CD4-positive, alpha-beta T cell (primary cell): ENCODE measurements at regions not wholly inside any gene's neighbourhood (a gene's known extent, or its start where the extent isn't known, plus 50 kb on each side); places are given as distances from the start of the nearest gene placed in this dataset.

Experiments used
- ATAC-seq: fragments of 200-7000 bp; cut with Tn5 transposase; one replicate; pipeline ENCODE4 v1.10.0; 2022; ENCODE audit warnings: mild to moderate bottlenecking; ENCODE audit not compliant: poor library complexity
- CTCF ChIA-PET: fragments of 350-600 bp; sonication (Branson Sonifier 250); formaldehyde crosslinking; loops from one replicate; lab custom pipeline; 2021; ENCODE audit warnings: antibody characterized with exemption, inconsistent platforms; lab: Charles Lee
- POLR2A ChIA-PET: fragments of 350-600 bp; sonication (Branson Sonifier 250); formaldehyde crosslinking; loops from one replicate; lab custom pipeline; 2021; ENCODE audit warnings: antibody characterized with exemption, inconsistent platforms; lab: Charles Lee
- DNase-seq, 14 experiments: peaks; one replicate each; pipeline ENCODE4 v3.0.0-alpha.2; 2013 to 2020; ENCODE audit warnings: mixed read lengths in 2 of 14
- H3K27ac ChIP-seq, 2 donors: one replicate each; pipeline versions ENCODE4 v1.5.1 to v1.7.0; 2013; ENCODE audit warnings: low read length in 2 of 2, low read depth in 1 of 2, mild to moderate bottlenecking in 1 of 2
- H3K27me3 ChIP-seq, 2 experiments: 1 replicate in 1 of 2; 2 replicates in 1 of 2; pipeline versions ENCODE4 v1.6.1 to v1.7.0; 2013; ENCODE audit warnings: low read length in 2 of 2, control low read depth in 1 of 2, mild to moderate bottlenecking in 1 of 2, moderate library complexity in 1 of 2; ENCODE audit not compliant: insufficient read depth in 2 of 2, control insufficient read depth in 1 of 2
- H3K36me3 ChIP-seq: one replicate; pipeline ENCODE4 v1.6.1; 2013; ENCODE audit warnings: low read length, control low read depth; ENCODE audit not compliant: insufficient read depth
- H3K4me1 ChIP-seq: one replicate; pipeline ENCODE4 v1.6.1; 2013; ENCODE audit warnings: low read length, control low read depth; ENCODE audit not compliant: insufficient read depth
- H3K4me3 ChIP-seq: one replicate; pipeline ENCODE4 v1.5.1; 2013; ENCODE audit warnings: mild to moderate bottlenecking, low read length, moderate library complexity
- H3K9me3 ChIP-seq, 2 experiments: 1 replicate in 1 of 2; 2 replicates in 1 of 2; pipeline versions ENCODE4 v1.6.1 to v1.7.0; 2013; ENCODE audit warnings: low read length in 2 of 2, mild to moderate bottlenecking in 2 of 2, control low read depth in 1 of 2, moderate library complexity in 1 of 2; ENCODE audit not compliant: control insufficient read depth in 1 of 2, insufficient read depth in 1 of 2
- H3K27ac Mint-ChIP-seq: one replicate; pipeline ENCODE4 v1.8.0; 2020; ENCODE audit warnings: mixed read lengths
- H3K27me3 Mint-ChIP-seq: one replicate; pipeline ENCODE4 v1.8.0; 2021; ENCODE audit warnings: mixed read lengths
- H3K36me3 Mint-ChIP-seq: one replicate; pipeline ENCODE4 v1.8.0; 2021; ENCODE audit warnings: low read depth, mixed read lengths
- H3K4me1 Mint-ChIP-seq: one replicate; pipeline ENCODE4 v1.8.0; 2021; ENCODE audit warnings: low read depth, mixed read lengths
- H3K4me3 Mint-ChIP-seq: one replicate; pipeline ENCODE4 v1.8.0; 2020; ENCODE audit warnings: mild to moderate bottlenecking, mixed read lengths
- H3K9me3 Mint-ChIP-seq: one replicate; pipeline ENCODE4 v1.8.0; 2020; ENCODE audit warnings: mixed read lengths
- intact Hi-C, 2 experiments: fragments of 100-400 bp; cut with DNase I in 1 of 2; cut with micrococcal nuclease in 1 of 2; formaldehyde crosslinking; loops; one replicate each; pipeline versions ENCODE4 v1.15.1 to v1.9.0; 2023 to 2025; cut with DNase I, micrococcal nuclease
- TF ChIP-seq, protein P1 (sequence below): fragments of 200-600 bp; IDR thresholded peaks from one replicate; pipeline ENCODE4 v1.8.0; 2022; ENCODE audit warnings: antibody characterized with exemption, mild to moderate bottlenecking

DNA sequence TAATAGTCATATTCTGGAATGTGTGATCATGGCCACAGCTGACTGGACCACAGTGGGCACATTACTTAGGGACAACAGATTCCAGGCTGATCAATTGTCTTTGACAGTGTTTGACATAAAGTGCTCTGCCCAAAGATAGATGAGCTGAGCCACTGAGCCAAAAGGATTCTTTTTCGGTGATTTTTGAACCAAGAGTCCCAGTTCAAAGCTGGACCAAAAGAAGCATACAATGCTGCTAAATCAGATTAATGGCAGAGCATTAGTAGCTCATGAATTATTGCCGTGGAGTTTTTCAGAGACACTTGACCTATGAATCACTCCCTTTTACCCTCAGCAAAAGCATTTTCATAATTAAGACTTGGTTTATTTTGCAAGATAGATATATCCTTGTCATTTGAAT, 160.6 kb downstream of the IZUMO3 start:
- no peak overlapping the region for H3K27ac Mint-ChIP-seq
- ChIA-PET CTCF (no interaction called here), POLR2A (no interaction called here)
- no peak overlapping the region for H3K27ac ChIP-seq
- TF ChIP-seq, protein P1, sequence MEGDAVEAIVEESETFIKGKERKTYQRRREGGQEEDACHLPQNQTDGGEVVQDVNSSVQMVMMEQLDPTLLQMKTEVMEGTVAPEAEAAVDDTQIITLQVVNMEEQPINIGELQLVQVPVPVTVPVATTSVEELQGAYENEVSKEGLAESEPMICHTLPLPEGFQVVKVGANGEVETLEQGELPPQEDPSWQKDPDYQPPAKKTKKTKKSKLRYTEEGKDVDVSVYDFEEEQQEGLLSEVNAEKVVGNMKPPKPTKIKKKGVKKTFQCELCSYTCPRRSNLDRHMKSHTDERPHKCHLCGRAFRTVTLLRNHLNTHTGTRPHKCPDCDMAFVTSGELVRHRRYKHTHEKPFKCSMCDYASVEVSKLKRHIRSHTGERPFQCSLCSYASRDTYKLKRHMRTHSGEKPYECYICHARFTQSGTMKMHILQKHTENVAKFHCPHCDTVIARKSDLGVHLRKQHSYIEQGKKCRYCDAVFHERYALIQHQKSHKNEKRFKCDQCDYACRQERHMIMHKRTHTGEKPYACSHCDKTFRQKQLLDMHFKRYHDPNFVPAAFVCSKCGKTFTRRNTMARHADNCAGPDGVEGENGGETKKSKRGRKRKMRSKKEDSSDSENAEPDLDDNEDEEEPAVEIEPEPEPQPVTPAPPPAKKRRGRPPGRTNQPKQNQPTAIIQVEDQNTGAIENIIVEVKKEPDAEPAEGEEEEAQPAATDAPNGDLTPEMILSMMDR: no peak
- peaks cover 18% of the 10 kb centered on the region for H3K9me3 Mint-ChIP-seq
- no peaks in the 10 kb centered on the region for H3K36me3 Mint-ChIP-seq
- no peak for DNase-seq
- H3K27me3 Mint-ChIP-seq: no peaks in the 10 kb centered on the region
- intact Hi-C loops: no loop called here
- no peak overlapping the region for H3K4me3 ChIP-seq
- no peaks in the 10 kb centered on the region for H3K4me1 Mint-ChIP-seq
- peaks cover 0 to 3% of the 10 kb centered on the region in 2 experiments for H3K9me3 ChIP-seq
- H3K36me3 ChIP-seq: no peaks in the 10 kb centered on the region
- no peak overlapping the region for H3K4me3 Mint-ChIP-seq
- no peaks in the 10 kb centered on the region for H3K4me1 ChIP-seq
- no peaks in the 10 kb centered on the region for H3K27me3 ChIP-seq
- no peak for ATAC-seq

DNA sequence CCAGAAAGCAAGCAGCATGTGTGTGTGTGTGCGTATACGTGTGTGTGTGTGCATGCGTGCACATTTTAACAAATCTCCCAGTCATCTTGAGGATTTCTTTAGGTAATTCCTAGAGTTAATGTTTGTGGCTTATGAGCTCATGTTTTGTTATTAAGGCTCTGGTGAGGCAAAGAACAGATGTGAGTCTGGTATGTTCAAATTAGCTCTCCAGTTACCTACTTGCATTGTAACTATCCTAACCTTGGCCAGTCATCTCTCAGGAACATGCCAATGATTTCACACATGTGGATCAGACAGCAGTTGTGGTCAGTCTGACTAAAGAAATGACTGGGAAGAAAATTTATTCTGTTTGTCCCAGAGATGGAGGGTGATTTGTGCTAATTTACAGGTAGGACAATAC, 163.1 kb downstream of the IZUMO3 start:
- Mint-ChIP-seq H3K9me3 (peaks cover 10% of the 10 kb centered on the region), H3K4me3 (no peak overlapping the region), H3K27ac (no peak overlapping the region), H3K27me3 (no peaks in the 10 kb centered on the region), H3K36me3 (no peaks in the 10 kb centered on the region), H3K4me1 (no peaks in the 10 kb centered on the region)
- Histone ChIP-seq H3K4me1 (no peaks in the 10 kb centered on the region), H3K9me3 (peaks cover 0 to 15% of the 10 kb centered on the region in 2 experiments), H3K27ac (no peak overlapping the region), H3K4me3 (no peak overlapping the region), H3K27me3 (no peaks in the 10 kb centered on the region), H3K36me3 (no peaks in the 10 kb centered on the region)
- DNase-seq (no peak), ATAC-seq (no peak)
- TF ChIP-seq, protein P1: no peak
- CTCF ChIA-PET: no interaction called here
- POLR2A ChIA-PET: no interaction called here
- intact Hi-C loops: no loop called here

DNA sequence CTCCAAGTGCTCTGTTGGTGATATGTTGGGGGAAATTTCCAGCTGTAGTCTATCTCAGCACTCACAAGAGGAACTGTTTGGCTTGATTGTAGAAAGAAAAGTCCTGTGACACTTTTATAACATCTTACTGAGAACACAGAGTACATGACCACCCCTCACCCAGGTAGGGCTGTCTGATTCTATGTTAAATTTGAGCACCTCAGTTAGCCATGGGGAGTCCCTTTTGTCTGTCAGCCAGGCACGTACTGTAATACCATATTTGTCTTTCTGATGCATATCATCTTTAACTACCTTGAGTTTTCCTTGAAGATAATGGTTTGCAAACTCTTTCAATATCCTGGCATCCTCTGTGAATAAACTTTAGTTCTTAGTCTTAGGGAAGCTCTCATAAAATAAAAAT, 164.5 kb downstream of the IZUMO3 start:
- H3K27ac Mint-ChIP-seq: no peak overlapping the region
- intact Hi-C loops: no loop called here
- no peaks in the 10 kb centered on the region for H3K36me3 ChIP-seq
- DNase-seq (no peak), ATAC-seq (no peak)
- no peaks in the 10 kb centered on the region for H3K4me1 Mint-ChIP-seq
- H3K27ac ChIP-seq: no peak overlapping the region
- peaks cover 6% of the 10 kb centered on the region for H3K9me3 Mint-ChIP-seq
- H3K27me3 ChIP-seq: no peaks in the 10 kb centered on the region
- no peaks in the 10 kb centered on the region for H3K36me3 Mint-ChIP-seq
- H3K4me1 ChIP-seq: no peaks in the 10 kb centered on the region
- no peak overlapping the region for H3K4me3 Mint-ChIP-seq
- TF ChIP-seq, protein P1: no peak
- no peaks in the 10 kb centered on the region for H3K27me3 Mint-ChIP-seq
- POLR2A ChIA-PET: no interaction called here
- CTCF ChIA-PET: no interaction called here
- peaks cover 3 to 15% of the 10 kb centered on the region in 2 experiments for H3K9me3 ChIP-seq
- H3K4me3 ChIP-seq: no peak overlapping the region
